IPS-20b (cell line): ENCODE measurements at regions not wholly inside any gene's neighbourhood (a gene's known extent, or its start where the extent isn't known, plus 50 kb on each side); places are given as distances from the start of the nearest gene placed in this dataset.
"Not testable (repeated sequence)": the region's sequence is repeated elsewhere in the genome, so short reads cannot be mapped to it uniquely, and the experiment has no call there.

Experiments
- H3K27ac ChIP-seq: one replicate; pipeline ENCODE4 v1.5.1; 2013; ENCODE audit warnings: low read length
- H3K27me3 ChIP-seq: 2 replicates; pipeline ENCODE4 v1.6.1; 2013; ENCODE audit warnings: mild to moderate bottlenecking, low read length, inconsistent platforms; ENCODE audit not compliant: insufficient read depth
- H3K36me3 ChIP-seq: 2 replicates; pipeline ENCODE4 v1.6.1; 2013; ENCODE audit warnings: low read depth, mild to moderate bottlenecking, inconsistent platforms, low read length, moderate library complexity; ENCODE audit not compliant: insufficient read depth
- H3K4me1 ChIP-seq: 2 replicates; pipeline ENCODE4 v1.6.1; 2013; ENCODE audit warnings: mild to moderate bottlenecking, control low read depth, inconsistent platforms, low read length, moderate library complexity; ENCODE audit not compliant: insufficient read depth
- H3K4me3 ChIP-seq: 2 replicates; pipeline ENCODE4 v1.5.1; 2013; ENCODE audit warnings: mild to moderate bottlenecking, low read length, inconsistent platforms
- H3K9ac ChIP-seq: 2 replicates; pipeline ENCODE4 v1.6.1; 2013; ENCODE audit warnings: low read depth, mild to moderate bottlenecking, inconsistent platforms, low read length, moderate library complexity
- H3K9me3 ChIP-seq: 2 replicates; pipeline ENCODE4 v1.6.1; 2013; ENCODE audit warnings: mild to moderate bottlenecking, low read depth, low read length, inconsistent platforms; ENCODE audit not compliant: insufficient read depth

- not testable (repeated sequence) for H3K4me3 ChIP-seq, H3K27me3 ChIP-seq, H3K4me1 ChIP-seq, H3K9ac ChIP-seq, H3K27ac ChIP-seq, H3K36me3 ChIP-seq
- peaks cover 51% of the 10 kb centered on the region for H3K9me3 ChIP-seq
These were observed 388.1 kb upstream of the SPATA31A5 start for GRCh38 chr9:60525879-60526686.

GRCh38 chr9:60526694-60527231 is 387.4 kb upstream of the SPATA31A5 start:
- H3K9me3 ChIP-seq, result peaks cover 45% of the 10 kb centered on the region
- H3K27me3 ChIP-seq, H3K9ac ChIP-seq, H3K4me3 ChIP-seq, H3K4me1 ChIP-seq, H3K36me3 ChIP-seq, H3K27ac ChIP-seq: not testable (repeated sequence)

DNA sequence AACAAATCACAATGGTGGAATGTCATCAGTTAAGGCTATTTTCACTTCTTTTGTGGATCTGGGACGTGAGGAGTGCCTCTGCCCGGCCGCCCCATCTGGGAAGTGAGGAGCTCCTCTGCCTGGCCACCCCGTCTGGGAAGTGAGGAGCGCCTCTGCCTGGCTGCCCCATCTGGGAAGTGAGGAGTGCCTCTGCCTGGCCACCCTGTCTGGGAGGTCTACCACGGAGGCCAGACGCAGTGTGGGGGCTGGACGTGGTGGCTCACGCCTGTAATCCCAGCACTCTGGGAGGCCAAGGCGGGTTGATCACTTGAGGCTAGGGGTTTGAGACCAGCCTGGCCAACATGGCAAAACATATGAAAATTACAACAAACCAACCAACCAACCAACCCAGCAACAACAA is 369.7 kb upstream of the SPATA31A5 start:
- not testable (repeated sequence) for H3K4me1 ChIP-seq, H3K4me3 ChIP-seq, H3K27me3 ChIP-seq, H3K9me3 ChIP-seq, H3K9ac ChIP-seq, H3K36me3 ChIP-seq, H3K27ac ChIP-seq

- no peak overlapping the region for H3K4me3 ChIP-seq
- no peak overlapping the region for H3K9ac ChIP-seq
- H3K9me3 ChIP-seq, result peaks cover 8% of the 10 kb centered on the region; the same call in 1 of the 2 replicates
- no peaks in the 10 kb centered on the region for H3K4me1 ChIP-seq
- H3K27ac ChIP-seq, result no peak overlapping the region
- H3K27me3 ChIP-seq, result no peaks in the 10 kb centered on the region
- H3K36me3 ChIP-seq, result no peaks in the 10 kb centered on the region
These were observed 368.8 kb upstream of the SPATA31A5 start for GRCh38 chr9:60545346-60545877.

- no peak overlapping the region for H3K27ac ChIP-seq
- H3K27me3 ChIP-seq, result no peaks in the 10 kb centered on the region
- H3K9ac ChIP-seq, result no peak overlapping the region
These were observed 368.3 kb upstream of the SPATA31A5 start for GRCh38 chr9:60545878-60546385.

GRCh38 chr9:60546406-60546805 is 367.8 kb upstream of the SPATA31A5 start:
- Histone ChIP-seq H3K27me3 (no peaks in the 10 kb centered on the region), H3K9ac (no peak overlapping the region), H3K9me3 (peaks cover 8% of the 10 kb centered on the region; the same call in 1 of the 2 replicates), H3K27ac (no peak overlapping the region), H3K36me3 (no peaks in the 10 kb centered on the region), H3K4me3 (no peak overlapping the region), H3K4me1 (no peaks in the 10 kb centered on the region)

More at GRCh38 chr9:60545878-60546385, 368.3 kb upstream of the SPATA31A5 start:
- no peak overlapping the region for H3K4me3 ChIP-seq
- peaks cover 8% of the 10 kb centered on the region; the same call in 1 of the 2 replicates for H3K9me3 ChIP-seq
- no peaks in the 10 kb centered on the region for H3K4me1 ChIP-seq
- no peaks in the 10 kb centered on the region for H3K36me3 ChIP-seq

GRCh38 chr9:60546990-60547389 is 367.2 kb upstream of the SPATA31A5 start:
- H3K27ac ChIP-seq, H3K36me3 ChIP-seq, H3K4me3 ChIP-seq, H3K9ac ChIP-seq, H3K27me3 ChIP-seq, H3K9me3 ChIP-seq, H3K4me1 ChIP-seq: not testable (repeated sequence)
